ENCODE measurements at regions not wholly inside any gene's neighbourhood (a gene's known extent, or its start where the extent isn't known, plus 50 kb on each side); places are given as distances from the start of the nearest gene placed in this dataset.
A peak's percentile ranks its signal among the peaks of the same experiment; 100 is the strongest.

DNA sequence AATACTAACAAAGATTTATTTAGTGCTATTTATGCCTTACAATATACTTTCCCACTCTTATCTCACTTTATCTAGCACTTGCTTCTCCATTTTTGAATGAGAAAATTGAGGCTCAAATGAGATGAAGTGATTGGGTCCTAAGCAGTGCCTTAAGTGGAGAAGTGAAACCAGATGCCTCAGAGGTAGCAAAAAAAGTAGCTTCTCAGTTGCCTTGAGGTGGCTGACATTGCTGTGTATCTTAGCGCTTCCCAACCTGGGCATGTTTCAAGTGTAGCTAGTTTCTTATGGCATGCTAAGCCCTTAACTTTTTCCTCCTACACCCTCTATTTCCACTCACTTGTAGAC, 390.4 kb downstream of the OMA1 start:
- no peak overlapping the region for H3K4me3 ChIP-seq (ENCODE audit: low read depth, low read length)
- TF ChIP-seq, protein P1, sequence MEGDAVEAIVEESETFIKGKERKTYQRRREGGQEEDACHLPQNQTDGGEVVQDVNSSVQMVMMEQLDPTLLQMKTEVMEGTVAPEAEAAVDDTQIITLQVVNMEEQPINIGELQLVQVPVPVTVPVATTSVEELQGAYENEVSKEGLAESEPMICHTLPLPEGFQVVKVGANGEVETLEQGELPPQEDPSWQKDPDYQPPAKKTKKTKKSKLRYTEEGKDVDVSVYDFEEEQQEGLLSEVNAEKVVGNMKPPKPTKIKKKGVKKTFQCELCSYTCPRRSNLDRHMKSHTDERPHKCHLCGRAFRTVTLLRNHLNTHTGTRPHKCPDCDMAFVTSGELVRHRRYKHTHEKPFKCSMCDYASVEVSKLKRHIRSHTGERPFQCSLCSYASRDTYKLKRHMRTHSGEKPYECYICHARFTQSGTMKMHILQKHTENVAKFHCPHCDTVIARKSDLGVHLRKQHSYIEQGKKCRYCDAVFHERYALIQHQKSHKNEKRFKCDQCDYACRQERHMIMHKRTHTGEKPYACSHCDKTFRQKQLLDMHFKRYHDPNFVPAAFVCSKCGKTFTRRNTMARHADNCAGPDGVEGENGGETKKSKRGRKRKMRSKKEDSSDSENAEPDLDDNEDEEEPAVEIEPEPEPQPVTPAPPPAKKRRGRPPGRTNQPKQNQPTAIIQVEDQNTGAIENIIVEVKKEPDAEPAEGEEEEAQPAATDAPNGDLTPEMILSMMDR (IDR thresholded peaks at IDR 0.05; ENCODE audit: borderline replicate concordance, insufficient read depth, low read depth, low read length) = no peak

DNA sequence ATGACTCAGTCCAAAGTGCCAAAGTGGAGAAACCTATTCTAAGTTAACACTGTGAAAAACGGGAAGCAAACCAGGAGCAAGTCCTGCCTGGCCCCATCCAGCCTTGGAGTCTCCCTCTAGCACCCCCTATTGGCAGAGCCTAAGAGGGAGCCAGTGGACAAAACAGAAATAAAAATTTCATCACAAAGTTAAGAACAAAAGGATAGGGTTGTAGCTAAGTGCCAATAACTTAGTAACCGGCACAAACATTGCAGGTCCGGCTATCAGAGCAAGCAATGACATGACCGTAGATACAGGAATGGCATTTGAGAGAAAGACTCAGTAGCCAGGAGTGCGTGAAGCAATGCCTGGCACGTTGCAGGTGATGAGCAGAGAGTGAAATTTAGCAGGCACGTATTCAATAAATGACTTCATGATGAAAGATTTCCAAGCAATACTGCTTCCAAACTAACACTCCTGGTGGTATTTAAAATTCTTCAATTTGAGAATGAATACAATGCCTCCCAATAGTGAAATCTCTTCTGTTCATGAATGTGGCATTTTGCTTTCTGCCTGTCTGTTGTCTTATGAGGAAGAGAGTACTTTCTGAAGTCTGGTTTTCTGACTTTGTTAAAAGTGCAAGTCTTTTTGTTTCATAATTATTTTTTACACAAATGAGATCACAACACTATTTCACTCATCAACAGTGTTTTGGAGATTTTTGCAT, 391.0 kb downstream of the OMA1 start:
- TF ChIP-seq, protein P1 (IDR thresholded peaks at IDR 0.05; ENCODE audit: borderline replicate concordance, insufficient read depth, low read depth, low read length) = peak; percentile 60
- no peak overlapping the region for H3K4me3 ChIP-seq (ENCODE audit: low read depth, low read length)

DNA sequence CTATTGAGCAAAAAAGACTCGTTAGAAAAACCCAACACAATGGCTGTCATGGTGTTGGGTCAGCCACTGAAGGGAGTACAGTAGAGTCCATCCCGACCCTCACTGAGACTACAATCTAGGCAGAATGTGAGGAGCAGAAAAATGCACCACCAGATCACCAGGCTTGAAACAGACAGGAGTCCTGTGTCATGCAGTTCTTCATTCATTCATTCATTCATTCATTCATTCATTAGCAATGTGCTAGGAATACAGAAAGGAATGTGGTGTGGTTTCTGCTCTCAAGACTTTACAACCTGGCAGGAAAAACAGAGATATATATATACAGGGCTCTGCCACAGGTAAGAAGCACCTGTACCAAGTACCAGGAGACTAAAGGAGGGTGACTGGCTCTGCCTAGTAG, 392.3 kb downstream of the OMA1 start:
- TF ChIP-seq, protein P1 (IDR thresholded peaks at IDR 0.05; ENCODE audit: borderline replicate concordance, insufficient read depth, low read depth, low read length) = no peak

DNA sequence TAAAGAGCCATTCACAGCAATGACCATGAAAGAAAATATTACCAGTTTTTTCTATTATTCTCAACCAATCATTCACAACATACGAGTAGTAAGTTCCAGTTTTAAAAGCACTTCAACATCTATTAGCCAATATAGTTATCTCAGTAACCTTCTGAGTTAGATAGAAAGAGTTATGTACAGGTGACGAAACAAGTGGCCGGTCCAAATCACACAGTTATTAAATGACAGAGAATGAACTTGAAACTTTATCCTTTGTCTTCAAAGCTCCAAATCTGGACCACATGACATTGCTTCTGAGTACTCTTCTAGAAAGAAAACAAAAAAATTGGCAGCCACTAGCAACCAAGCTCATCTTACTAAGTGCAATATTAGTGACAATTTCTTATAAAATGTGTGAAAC, 393.8 kb downstream of the OMA1 start:
- TF ChIP-seq, protein P1 (IDR thresholded peaks at IDR 0.05; ENCODE audit: borderline replicate concordance, insufficient read depth, low read depth, low read length) = no peak
- no peak overlapping the region for H3K4me3 ChIP-seq (ENCODE audit: low read depth, low read length)

More for the DNA sequence above, 392.3 kb downstream of the OMA1 start:
- no peak overlapping the region for H3K4me3 ChIP-seq (ENCODE audit: low read depth, low read length)

DNA sequence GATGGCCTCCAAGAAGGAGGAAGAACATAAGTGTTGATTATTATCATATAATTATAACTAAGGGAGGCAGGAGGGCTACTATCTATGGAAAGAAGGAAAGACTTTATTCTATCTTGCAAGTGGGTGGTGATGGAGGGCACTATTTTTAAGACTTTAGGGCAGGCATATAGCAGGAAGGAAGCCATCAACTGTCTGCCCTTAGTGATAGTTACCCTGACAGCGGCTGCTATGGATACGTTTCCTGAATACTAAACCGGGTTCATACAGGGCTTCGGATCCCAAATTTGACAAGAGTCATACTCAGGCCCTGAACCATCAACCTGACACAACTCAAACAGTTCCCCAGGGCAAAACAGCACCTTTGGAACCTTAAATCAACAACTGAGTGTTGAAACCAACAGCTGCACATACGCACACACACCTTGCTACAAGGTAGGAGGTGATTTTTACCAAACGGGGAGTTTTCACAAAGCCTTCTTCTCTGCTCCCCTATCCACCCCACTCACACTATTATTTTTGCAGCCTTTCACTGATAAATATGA, 397.2 kb downstream of the OMA1 start:
- H3K4me3 ChIP-seq (ENCODE audit: low read depth, low read length) = no peak overlapping the region
- TF ChIP-seq, protein P1 (IDR thresholded peaks at IDR 0.05; ENCODE audit: borderline replicate concordance, insufficient read depth, low read depth, low read length) = no peak

DNA sequence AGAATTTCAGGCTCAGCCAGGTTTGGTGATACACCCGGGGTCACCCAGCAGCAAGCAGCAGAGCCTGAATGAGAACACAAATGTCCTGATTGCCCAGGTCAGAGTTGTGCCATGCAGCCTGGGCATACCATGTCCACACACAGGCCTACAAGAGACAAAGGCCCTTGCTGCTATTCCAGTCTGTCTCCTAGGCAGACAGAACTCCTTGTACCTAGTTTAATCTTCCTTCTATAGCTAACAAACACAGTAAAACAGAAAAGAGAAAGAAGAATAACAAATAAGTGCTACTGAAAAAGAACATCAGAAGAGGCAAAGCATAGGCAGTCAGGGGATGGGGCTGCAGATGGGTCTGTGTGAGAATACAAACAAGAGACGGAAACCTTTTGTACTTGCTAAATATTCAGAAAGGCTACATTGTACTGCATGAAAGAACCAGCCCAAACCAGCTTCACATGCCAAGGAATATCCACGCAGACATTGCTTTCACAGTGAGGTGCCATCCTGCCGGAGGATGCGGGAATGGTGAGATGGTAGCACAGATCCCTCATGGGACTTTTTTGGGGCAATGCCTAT, 401.7 kb downstream of the OMA1 start:
- TF ChIP-seq, protein P1 (IDR thresholded peaks at IDR 0.05; ENCODE audit: borderline replicate concordance, insufficient read depth, low read depth, low read length) = no peak
- no peak overlapping the region for H3K4me3 ChIP-seq (ENCODE audit: low read depth, low read length)
